ENCODE measurements at regions not wholly inside any gene's neighbourhood (a gene's known extent, or its start where the extent isn't known, plus 50 kb on each side); places are given as distances from the start of the nearest gene placed in this dataset.

DNA sequence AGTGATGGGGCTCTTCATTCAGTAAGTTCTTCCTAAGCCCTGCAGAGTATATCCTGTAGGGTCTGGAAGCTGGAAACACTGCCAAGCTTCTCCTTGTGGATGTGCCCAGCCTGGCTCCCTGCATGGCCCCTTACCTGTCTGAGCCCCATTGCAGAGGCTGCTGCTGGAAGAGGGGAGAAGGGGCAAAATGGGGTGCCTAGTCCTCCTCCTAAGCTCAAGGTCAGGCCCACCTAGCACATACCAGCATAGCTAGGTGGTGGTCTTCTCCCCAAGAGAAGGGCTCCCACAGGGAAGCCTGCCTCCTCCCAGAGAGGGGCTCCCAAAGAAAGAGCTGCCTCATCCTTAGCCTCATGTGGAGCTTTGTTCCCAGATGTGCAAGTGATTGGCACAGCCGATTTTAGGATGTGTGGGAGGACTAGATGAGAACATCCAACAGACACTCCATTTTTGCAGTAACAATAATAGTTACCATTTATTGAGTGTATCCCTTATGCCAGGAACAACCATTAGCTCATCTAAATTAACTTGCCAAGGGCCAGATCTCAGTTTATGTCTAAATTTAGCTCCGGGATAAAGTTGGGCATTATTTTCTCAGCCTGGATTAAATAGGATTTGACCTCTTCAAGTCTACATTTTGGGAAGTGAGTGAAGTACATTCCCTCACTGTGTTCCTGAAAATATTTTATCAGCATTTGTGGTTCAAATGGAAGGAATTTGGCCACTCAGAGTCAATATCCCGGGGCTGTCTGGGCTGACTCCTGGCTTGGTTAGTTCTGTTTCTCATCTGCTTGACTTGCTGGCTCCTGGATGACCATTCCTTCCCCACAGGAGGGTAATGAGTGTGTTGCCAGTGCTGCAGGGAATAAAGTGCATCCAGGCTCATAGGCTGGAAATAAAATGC, 291.1 kb upstream of the ROPN1 start:
- WGBS, 2 donors (ENCODE audit: extremely low coverage in 2 of 2, insufficient read length in 2 of 2, insufficient replicate concordance in 1 of 2), result no CpG with 5 or more reads among the region's 3 CpGs
- no peak overlapping the region for H2BK12ac ChIP-seq (ENCODE audit: low read length)

DNA sequence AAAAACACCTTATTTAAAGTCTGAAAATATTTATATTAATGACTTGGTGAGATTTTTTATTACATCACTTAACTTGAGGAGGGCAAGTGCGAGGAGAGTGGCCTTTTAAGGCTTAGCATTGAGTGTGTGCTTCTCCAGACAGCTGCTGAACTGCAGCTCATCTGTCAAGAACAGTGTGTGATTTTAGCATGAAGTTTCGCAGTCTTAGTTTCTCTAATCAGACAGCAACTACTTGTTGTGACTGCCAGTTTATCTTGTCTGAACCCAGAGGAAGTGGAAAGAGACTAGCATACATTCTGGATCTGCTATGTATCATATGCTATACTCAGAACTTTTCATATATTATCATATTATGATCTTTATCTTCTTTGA, 291.7 kb upstream of the ROPN1 start:
- no peak overlapping the region for H3K4ac ChIP-seq (ENCODE audit: low read length)

More for the DNA sequence above, 291.1 kb upstream of the ROPN1 start:
- Histone ChIP-seq H3K4ac (ENCODE audit: low read length) (no peak overlapping the region), H3K14ac (ENCODE audit: low read length) (no peak overlapping the region), H3K36me3 (replicated peaks in 1 of 2; ENCODE audit: control insufficient read depth in 2 of 2, insufficient read depth in 2 of 2, low read length in 2 of 2) (no peaks in the 10 kb centered on the region), H4K8ac (ENCODE audit: low read depth, low read length) (no peak overlapping the region), H2AK5ac (ENCODE audit: low read depth, low read length) (peak overlapping the region; percentile 50), H2BK5ac (ENCODE audit: low read length) (no peak overlapping the region), H3K27me3 (ENCODE audit: control insufficient read depth in 3 of 3, insufficient read depth in 3 of 3, low read depth in 1 of 3, low read length in 3 of 3) (no peaks in the 10 kb centered on the region), H2AFZ (ENCODE audit: low read length) (no peak overlapping the region), H4K91ac (ENCODE audit: low read depth, low read length, poor library complexity) (no peak overlapping the region), H3K27ac (replicated peaks; ENCODE audit: low read length) (no peak overlapping the region), H3K23ac (ENCODE audit: low read depth, low read length, poor library complexity) (no peak overlapping the region), H3K4me3 (ENCODE audit: low read length in 2 of 2) (no peak overlapping the region), H3K4me2 (ENCODE audit: insufficient read depth, low read length, poor library complexity, severe bottlenecking) (no peak overlapping the region), H3K18ac (ENCODE audit: low read length) (no peak overlapping the region), H2BK120ac (ENCODE audit: low read depth, low read length) (no peak overlapping the region), H3K9me3 (replicated peaks in 1 of 2; ENCODE audit: control insufficient read depth in 2 of 2, insufficient read depth in 1 of 2, low read depth in 1 of 2, low read length in 2 of 2) (no peaks in the 10 kb centered on the region), H2BK15ac (ENCODE audit: low read length) (no peak overlapping the region), H3K4me1 (ENCODE audit: control insufficient read depth in 2 of 2, insufficient read depth in 1 of 2, low read depth in 1 of 2, low read length in 2 of 2) (no peaks in the 10 kb centered on the region), H3K79me1 (ENCODE audit: low read depth, low read length) (no peaks in the 10 kb centered on the region), H3K9ac (ENCODE audit: low read depth, low read length, poor library complexity) (peak overlapping the region; percentile 27)
- DNase-seq (ENCODE audit: low spot score), result no peak

DNA sequence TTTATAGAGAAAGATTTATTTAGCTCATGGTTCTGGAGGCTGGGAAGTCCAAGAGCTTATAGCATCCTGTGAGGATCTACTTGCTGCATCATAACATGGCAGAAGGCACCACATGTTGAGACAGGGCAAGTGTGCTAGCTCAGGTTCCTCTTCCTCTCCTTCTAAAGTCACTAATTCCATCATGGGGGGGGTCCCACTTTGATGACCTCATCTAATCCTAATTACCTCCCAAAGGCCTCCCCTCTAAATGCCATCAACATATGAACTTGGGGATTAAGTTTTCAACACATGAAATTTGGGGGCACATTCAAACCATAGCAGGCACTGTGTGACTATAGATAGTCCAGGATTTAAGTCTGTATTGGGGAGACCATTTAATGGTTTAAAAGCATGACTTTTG, 297.1 kb upstream of the ROPN1 start:
- no peak overlapping the region for H3K4me2 ChIP-seq (ENCODE audit: insufficient read depth, low read length, poor library complexity, severe bottlenecking)
- no peak overlapping the region for H2BK120ac ChIP-seq (ENCODE audit: low read depth, low read length)
- no peak for DNase-seq (ENCODE audit: low spot score)
- no peaks in the 10 kb centered on the region for H3K27me3 ChIP-seq (ENCODE audit: control insufficient read depth in 3 of 3, insufficient read depth in 3 of 3, low read depth in 1 of 3, low read length in 3 of 3)
- H3K4me1 ChIP-seq (ENCODE audit: control insufficient read depth in 2 of 2, insufficient read depth in 1 of 2, low read depth in 1 of 2, low read length in 2 of 2), result no peaks in the 10 kb centered on the region
- H3K14ac ChIP-seq (ENCODE audit: low read length), result no peak overlapping the region
- no peaks in the 10 kb centered on the region for H3K79me1 ChIP-seq (ENCODE audit: low read depth, low read length)
- H3K4me3 ChIP-seq (ENCODE audit: low read length in 2 of 2), result no peak overlapping the region
- H2BK5ac ChIP-seq (ENCODE audit: low read length), result no peak overlapping the region
- H2AK5ac ChIP-seq (ENCODE audit: low read depth, low read length), result no peak overlapping the region
- H3K23ac ChIP-seq (ENCODE audit: low read depth, low read length, poor library complexity), result no peak overlapping the region
- peaks cover 0 to 4% of the 10 kb centered on the region in 2 donors for H3K9me3 ChIP-seq (replicated peaks in 1 of 2; ENCODE audit: control insufficient read depth in 2 of 2, insufficient read depth in 1 of 2, low read depth in 1 of 2, low read length in 2 of 2)
- no peak overlapping the region for H3K27ac ChIP-seq (replicated peaks; ENCODE audit: low read length)
- H4K91ac ChIP-seq (ENCODE audit: low read depth, low read length, poor library complexity), result no peak overlapping the region
- H3K4ac ChIP-seq (ENCODE audit: low read length), result no peak overlapping the region
- no peak overlapping the region for H2BK12ac ChIP-seq (ENCODE audit: low read length)
- no peak overlapping the region for H3K18ac ChIP-seq (ENCODE audit: low read length)
- no peak overlapping the region for H2AFZ ChIP-seq (ENCODE audit: low read length)
- H4K8ac ChIP-seq (ENCODE audit: low read depth, low read length), result no peak overlapping the region
- no peaks in the 10 kb centered on the region for H3K36me3 ChIP-seq (replicated peaks in 1 of 2; ENCODE audit: control insufficient read depth in 2 of 2, insufficient read depth in 2 of 2, low read length in 2 of 2)
- H3K9ac ChIP-seq (ENCODE audit: low read depth, low read length, poor library complexity), result no peak overlapping the region
- no peak overlapping the region for H2BK15ac ChIP-seq (ENCODE audit: low read length)

More for the DNA sequence above, 291.7 kb upstream of the ROPN1 start:
- Histone ChIP-seq H2BK15ac (ENCODE audit: low read length) (no peak overlapping the region), H3K27me3 (ENCODE audit: control insufficient read depth in 3 of 3, insufficient read depth in 3 of 3, low read depth in 1 of 3, low read length in 3 of 3) (no peaks in the 10 kb centered on the region), H3K4me2 (ENCODE audit: insufficient read depth, low read length, poor library complexity, severe bottlenecking) (no peak overlapping the region), H3K14ac (ENCODE audit: low read length) (no peak overlapping the region), H2BK5ac (ENCODE audit: low read length) (no peak overlapping the region), H3K9ac (ENCODE audit: low read depth, low read length, poor library complexity) (no peak overlapping the region), H2BK120ac (ENCODE audit: low read depth, low read length) (no peak overlapping the region), H3K27ac (replicated peaks; ENCODE audit: low read length) (no peak overlapping the region), H3K23ac (ENCODE audit: low read depth, low read length, poor library complexity) (no peak overlapping the region), H3K79me1 (ENCODE audit: low read depth, low read length) (no peaks in the 10 kb centered on the region), H3K4me1 (ENCODE audit: control insufficient read depth in 2 of 2, insufficient read depth in 1 of 2, low read depth in 1 of 2, low read length in 2 of 2) (no peaks in the 10 kb centered on the region), H4K91ac (ENCODE audit: low read depth, low read length, poor library complexity) (no peak overlapping the region), H3K36me3 (replicated peaks in 1 of 2; ENCODE audit: control insufficient read depth in 2 of 2, insufficient read depth in 2 of 2, low read length in 2 of 2) (no peaks in the 10 kb centered on the region), H4K8ac (ENCODE audit: low read depth, low read length) (no peak overlapping the region), H2AK5ac (ENCODE audit: low read depth, low read length) (no peak overlapping the region), H3K18ac (ENCODE audit: low read length) (no peak overlapping the region), H3K9me3 (replicated peaks in 1 of 2; ENCODE audit: control insufficient read depth in 2 of 2, insufficient read depth in 1 of 2, low read depth in 1 of 2, low read length in 2 of 2) (peaks cover 0 to under 1% of the 10 kb centered on the region in 2 donors), H2BK12ac (ENCODE audit: low read length) (no peak overlapping the region), H3K4me3 (ENCODE audit: low read length in 2 of 2) (no peak overlapping the region), H2AFZ (ENCODE audit: low read length) (no peak overlapping the region)
- WGBS, 2 donors (ENCODE audit: extremely low coverage in 2 of 2, insufficient read length in 2 of 2, insufficient replicate concordance in 1 of 2), result no CpG with 5 or more reads among the region's 2 CpGs
- DNase-seq (ENCODE audit: low spot score), result no peak

DNA sequence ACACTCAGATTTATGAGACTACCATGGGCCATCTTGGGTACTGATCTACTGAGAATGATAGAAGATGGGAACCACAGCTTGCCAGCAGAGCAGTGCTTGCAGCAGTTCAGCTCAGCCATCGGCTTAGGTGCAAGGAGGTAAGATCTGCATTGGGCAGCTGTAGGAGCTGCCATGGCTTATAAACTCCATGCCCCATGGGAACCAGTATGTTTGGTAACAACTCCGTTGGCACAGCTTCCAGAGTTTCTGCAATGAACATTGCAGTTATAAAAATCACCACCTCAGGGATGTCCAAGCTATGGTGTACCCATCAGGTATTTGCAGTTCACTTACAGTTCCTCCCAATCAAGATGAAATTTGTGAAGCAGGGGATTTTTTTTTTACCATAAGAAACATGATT, 299.1 kb upstream of the ROPN1 start:
- Histone ChIP-seq H4K8ac (ENCODE audit: low read depth, low read length) (no peak overlapping the region), H3K18ac (ENCODE audit: low read length) (no peak overlapping the region), H3K79me1 (ENCODE audit: low read depth, low read length) (no peaks in the 10 kb centered on the region), H3K14ac (ENCODE audit: low read length) (no peak overlapping the region), H2AK5ac (ENCODE audit: low read depth, low read length) (no peak overlapping the region), H3K9me3 (replicated peaks in 1 of 2; ENCODE audit: control insufficient read depth in 2 of 2, insufficient read depth in 1 of 2, low read depth in 1 of 2, low read length in 2 of 2) (peaks cover 0 to 4% of the 10 kb centered on the region in 2 donors), H3K4me3 (ENCODE audit: low read length in 2 of 2) (no peak overlapping the region), H3K36me3 (replicated peaks in 1 of 2; ENCODE audit: control insufficient read depth in 2 of 2, insufficient read depth in 2 of 2, low read length in 2 of 2) (no peaks in the 10 kb centered on the region), H2BK15ac (ENCODE audit: low read length) (no peak overlapping the region), H2BK120ac (ENCODE audit: low read depth, low read length) (no peak overlapping the region), H3K9ac (ENCODE audit: low read depth, low read length, poor library complexity) (no peak overlapping the region), H4K91ac (ENCODE audit: low read depth, low read length, poor library complexity) (no peak overlapping the region), H3K4ac (ENCODE audit: low read length) (no peak overlapping the region), H2BK5ac (ENCODE audit: low read length) (no peak overlapping the region), H2AFZ (ENCODE audit: low read length) (no peak overlapping the region), H3K27ac (replicated peaks; ENCODE audit: low read length) (no peak overlapping the region), H3K23ac (ENCODE audit: low read depth, low read length, poor library complexity) (no peak overlapping the region), H2BK12ac (ENCODE audit: low read length) (no peak overlapping the region), H3K27me3 (ENCODE audit: control insufficient read depth in 3 of 3, insufficient read depth in 3 of 3, low read depth in 1 of 3, low read length in 3 of 3) (no peaks in the 10 kb centered on the region), H3K4me2 (ENCODE audit: insufficient read depth, low read length, poor library complexity, severe bottlenecking) (no peak overlapping the region), H3K4me1 (ENCODE audit: control insufficient read depth in 2 of 2, insufficient read depth in 1 of 2, low read depth in 1 of 2, low read length in 2 of 2) (no peaks in the 10 kb centered on the region)
- WGBS, 2 donors (ENCODE audit: extremely low coverage in 2 of 2, insufficient read length in 2 of 2, insufficient replicate concordance in 1 of 2), result no CpG with 5 or more reads among the region's 2 CpGs
- no peak for DNase-seq (ENCODE audit: low spot score)

Measured in neuronal stem cell (in vitro differentiated cells).